Keratinocyte (primary cell): ENCODE measurements at regions not wholly inside any gene's neighbourhood (a gene's known extent, or its start where the extent isn't known, plus 50 kb on each side); places are given as distances from the start of the nearest gene placed in this dataset.

Source experiments
- DNase-seq: peaks from one replicate; pipeline ENCODE4 v3.0.0-alpha.2; 2011; ENCODE audit warnings: low read depth, missing footprints, low spot score
- FAIRE-seq: peaks from 2 replicates; lab custom pipeline; 2011; peaks lifted over from hg19 to GRCh38; lab: Jason Lieb, UNC
- H2AFZ ChIP-seq: 2 replicates; pipeline ENCODE4 v1.6.0; 2012; ENCODE audit warnings: low read length, control low read depth, inconsistent platforms; ENCODE audit not compliant: control insufficient read depth
- H3K27ac ChIP-seq: 2 replicates; pipeline ENCODE4 v1.5.1; 2011; ENCODE audit warnings: low read length; ENCODE audit not compliant: control insufficient read depth, insufficient read depth
- H3K27me3 ChIP-seq: 3 replicates; pipeline ENCODE4 v1.6.0; 2011; ENCODE audit warnings: low read length; ENCODE audit not compliant: control insufficient read depth, insufficient read depth; ENCODE audit errors: extremely low read depth
- H3K36me3 ChIP-seq, 2 experiments: 2 replicates in 1 of 2; 3 replicates in 1 of 2; pipeline ENCODE4 v1.5.1; 2011; ENCODE audit warnings: low read length in 2 of 2, mild to moderate bottlenecking in 1 of 2; ENCODE audit not compliant: control insufficient read depth in 2 of 2, insufficient read depth in 2 of 2; ENCODE audit errors: extremely low read depth in 1 of 2
- H3K4me1 ChIP-seq: 3 replicates; pipeline ENCODE4 v1.5.1; 2011; ENCODE audit warnings: low read length; ENCODE audit not compliant: control insufficient read depth, insufficient read depth; ENCODE audit errors: extremely low read depth
- H3K4me2 ChIP-seq: 3 replicates; pipeline ENCODE4 v1.6.0; 2011; ENCODE audit warnings: low read depth, low read length; ENCODE audit not compliant: control insufficient read depth, insufficient read depth; ENCODE audit errors: extremely low read depth
- H3K4me3 ChIP-seq, 3 experiments: fragments of 200-600 bp in 1 of 3; sonication (generic) in 1 of 3; 2 replicates in 2 of 3; 3 replicates in 1 of 3; pipeline ENCODE4 v1.5.1; 2011 to 2016; ENCODE audit warnings: low read length in 3 of 3, mild to moderate bottlenecking in 3 of 3, control low read depth in 2 of 3, inconsistent platforms in 1 of 3, low read depth in 1 of 3, mixed read lengths in 1 of 3, mixed run types in 1 of 3, moderate library complexity in 1 of 3; ENCODE audit not compliant: control insufficient read depth in 2 of 3, insufficient read depth in 2 of 3; ENCODE audit errors: extremely low read depth in 1 of 3
- H3K79me2 ChIP-seq: 2 replicates; pipeline ENCODE4 v1.6.0; 2012; ENCODE audit warnings: low read length; ENCODE audit not compliant: control insufficient read depth, insufficient read depth
- H3K9ac ChIP-seq: 3 replicates; pipeline ENCODE4 v1.6.0; 2011; ENCODE audit warnings: low read length; ENCODE audit not compliant: control insufficient read depth, insufficient read depth; ENCODE audit errors: extremely low read depth
- H3K9me1 ChIP-seq: 3 replicates; pipeline ENCODE4 v1.6.0; 2011; ENCODE audit warnings: low read length; ENCODE audit not compliant: control insufficient read depth, insufficient read depth; ENCODE audit errors: extremely low read depth
- H3K9me3 ChIP-seq: 2 replicates; pipeline ENCODE4 v1.5.1; 2012; ENCODE audit warnings: low read depth, low read length; ENCODE audit not compliant: control insufficient read depth
- H4K20me1 ChIP-seq: 3 replicates; pipeline ENCODE4 v1.6.0; 2011; ENCODE audit warnings: low read length; ENCODE audit not compliant: control insufficient read depth, insufficient read depth; ENCODE audit errors: extremely low read depth
- EZH2 ChIP-seq: IDR thresholded peaks from one replicate; pipeline ENCODE4 v1.6.1; 2012; ENCODE audit warnings: inconsistent platforms, mild to moderate bottlenecking, low read length, moderate library complexity
- dilution Hi-C: fragments of 300-500 bp; cut with MboI; formaldehyde crosslinking; loops from one replicate; pipeline ENCODE4 v1.7.0; 2020; ENCODE audit warnings: low sequenced_read_pairs; ENCODE audit not compliant: extremely low pct_ligation_motif_present
- TF ChIP-seq, protein P1 (sequence below), 3 experiments: IDR thresholded peaks in 1 of 3; conservative IDR thresholded peaks in 1 of 3; optimal IDR thresholded peaks in 1 of 3; 2 replicates in 2 of 3; 3 replicates in 1 of 3; pipeline versions ENCODE3 to v1.5.1; 2011; ENCODE audit warnings: low read length in 3 of 3, mild to moderate bottlenecking in 3 of 3, moderate library complexity in 2 of 3, control low read depth in 1 of 3, inconsistent platforms in 1 of 3; ENCODE audit not compliant: insufficient read depth in 2 of 3; ENCODE audit errors: extremely low read depth in 1 of 3

DNA sequence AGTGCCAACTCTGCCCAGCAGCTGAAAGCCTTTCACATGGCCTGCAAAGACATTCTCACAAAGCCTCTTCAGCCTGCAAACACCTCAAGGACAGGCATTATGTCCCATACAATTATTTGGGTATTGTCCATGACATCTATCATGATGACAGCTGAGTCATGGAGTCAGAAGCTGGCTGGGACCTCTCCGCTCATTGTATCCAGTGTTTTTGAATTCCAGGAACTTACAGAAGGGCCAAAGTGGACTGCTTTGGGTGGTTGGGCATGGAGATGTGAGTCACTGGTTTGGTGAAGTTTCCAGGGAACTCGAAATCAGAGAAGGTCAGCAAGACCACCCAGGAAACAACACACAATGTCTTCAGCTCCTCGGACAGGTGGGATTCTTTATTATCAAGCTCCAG, 188.6 kb upstream of the CCL2 start:
- H3K9ac ChIP-seq = no peak overlapping the region
- H2AFZ ChIP-seq = no peak overlapping the region
- TF ChIP-seq EZH2 = no peak
- TF ChIP-seq, protein P1, sequence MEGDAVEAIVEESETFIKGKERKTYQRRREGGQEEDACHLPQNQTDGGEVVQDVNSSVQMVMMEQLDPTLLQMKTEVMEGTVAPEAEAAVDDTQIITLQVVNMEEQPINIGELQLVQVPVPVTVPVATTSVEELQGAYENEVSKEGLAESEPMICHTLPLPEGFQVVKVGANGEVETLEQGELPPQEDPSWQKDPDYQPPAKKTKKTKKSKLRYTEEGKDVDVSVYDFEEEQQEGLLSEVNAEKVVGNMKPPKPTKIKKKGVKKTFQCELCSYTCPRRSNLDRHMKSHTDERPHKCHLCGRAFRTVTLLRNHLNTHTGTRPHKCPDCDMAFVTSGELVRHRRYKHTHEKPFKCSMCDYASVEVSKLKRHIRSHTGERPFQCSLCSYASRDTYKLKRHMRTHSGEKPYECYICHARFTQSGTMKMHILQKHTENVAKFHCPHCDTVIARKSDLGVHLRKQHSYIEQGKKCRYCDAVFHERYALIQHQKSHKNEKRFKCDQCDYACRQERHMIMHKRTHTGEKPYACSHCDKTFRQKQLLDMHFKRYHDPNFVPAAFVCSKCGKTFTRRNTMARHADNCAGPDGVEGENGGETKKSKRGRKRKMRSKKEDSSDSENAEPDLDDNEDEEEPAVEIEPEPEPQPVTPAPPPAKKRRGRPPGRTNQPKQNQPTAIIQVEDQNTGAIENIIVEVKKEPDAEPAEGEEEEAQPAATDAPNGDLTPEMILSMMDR (optimal IDR thresholded peaks at IDR 0.05 in 1 of 3, IDR thresholded peaks at IDR 0.05 in 1 of 3, conservative IDR thresholded peaks at IDR 0.05 in 1 of 3; ENCODE audit: extremely low read depth in 1 of 3, insufficient read depth in 2 of 3, low read length in 3 of 3) = no peak
- dilution Hi-C loops = no loop called here
- H3K27ac ChIP-seq = no peak overlapping the region
- no peaks in the 10 kb centered on the region for H3K79me2 ChIP-seq
- H3K9me1 ChIP-seq = no peaks in the 10 kb centered on the region
- H3K4me1 ChIP-seq = no peaks in the 10 kb centered on the region
- no peak for FAIRE-seq
- no peaks in the 10 kb centered on the region for H4K20me1 ChIP-seq
- no peak overlapping the region for H3K4me2 ChIP-seq
- H3K9me3 ChIP-seq = no peaks in the 10 kb centered on the region
- DNase-seq = no peak
- H3K36me3 ChIP-seq = no peaks in the 10 kb centered on the region
- no peak overlapping the region for H3K4me3 ChIP-seq
- H3K27me3 ChIP-seq = no peaks in the 10 kb centered on the region

DNA sequence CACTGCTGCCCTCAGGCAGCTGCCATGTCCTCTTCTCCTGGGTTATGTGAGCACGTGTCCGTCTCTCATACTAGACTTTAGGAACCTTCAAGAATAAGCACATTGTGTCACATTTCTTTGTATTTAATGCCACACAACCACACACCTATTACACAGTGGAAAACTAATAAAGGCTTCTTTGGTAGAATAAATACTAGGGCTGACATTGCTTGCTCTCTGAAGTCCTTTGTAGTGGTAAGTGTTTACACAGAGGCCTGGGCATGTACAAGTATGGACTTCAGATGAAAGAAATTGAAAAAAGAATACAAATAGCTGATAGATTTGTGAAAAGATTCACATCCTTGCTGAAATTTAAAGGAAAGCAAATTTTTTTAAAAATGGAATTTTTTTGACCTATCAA, 188.1 kb upstream of the CCL2 start:
- no peak overlapping the region for H3K9ac ChIP-seq
- no peaks in the 10 kb centered on the region for H3K36me3 ChIP-seq
- H4K20me1 ChIP-seq = no peaks in the 10 kb centered on the region
- H3K79me2 ChIP-seq = no peaks in the 10 kb centered on the region
- no peaks in the 10 kb centered on the region for H3K4me1 ChIP-seq
- H3K9me3 ChIP-seq = no peaks in the 10 kb centered on the region
- no peak overlapping the region for H3K4me3 ChIP-seq
- FAIRE-seq (no peak), DNase-seq (no peak)
- H2AFZ ChIP-seq = no peak overlapping the region
- no peak for TF ChIP-seq EZH2
- TF ChIP-seq, protein P1 (optimal IDR thresholded peaks at IDR 0.05 in 1 of 3, IDR thresholded peaks at IDR 0.05 in 1 of 3, conservative IDR thresholded peaks at IDR 0.05 in 1 of 3; ENCODE audit: extremely low read depth in 1 of 3, insufficient read depth in 2 of 3, low read length in 3 of 3) = no peak
- dilution Hi-C loops = no loop called here
- H3K27ac ChIP-seq = no peak overlapping the region
- H3K4me2 ChIP-seq = no peak overlapping the region
- H3K9me1 ChIP-seq = no peaks in the 10 kb centered on the region
- H3K27me3 ChIP-seq = no peaks in the 10 kb centered on the region
